OCI-LY1 (cell line): ENCODE measurements at regions not wholly inside any gene's neighbourhood (a gene's known extent, or its start where the extent isn't known, plus 50 kb on each side); places are given as distances from the start of the nearest gene placed in this dataset.

Experiments used
- H2AFZ ChIP-seq: fragments of 200-600 bp; sonication (generic), shearing (Covaris generic); 2 replicates; pipeline ENCODE4 v1.6.0; 2014; ENCODE audit warnings: antibody characterized with exemption, mild to moderate bottlenecking, low read length
- H3F3A ChIP-seq: fragments of 200-600 bp; sonication (generic), shearing (Covaris generic); 2 replicates; pipeline ENCODE4 v1.6.0; 2014; ENCODE audit warnings: mild to moderate bottlenecking, antibody characterized with exemption, low read length, moderate library complexity; ENCODE audit not compliant: insufficient read depth
- H3K27ac ChIP-seq: fragments of 200-600 bp; sonication (generic); 2 replicates; pipeline ENCODE4 v1.5.1; 2014; ENCODE audit warnings: low read length, mixed run types, mild to moderate bottlenecking, low read depth; ENCODE audit not compliant: poor library complexity, severe bottlenecking
- H3K27me3 ChIP-seq: fragments of 200-600 bp; sonication (generic); 2 replicates; pipeline ENCODE4 v1.6.0; 2014; ENCODE audit warnings: antibody characterized with exemption, mild to moderate bottlenecking, low read length, moderate library complexity; ENCODE audit not compliant: insufficient read depth
- H3K36me3 ChIP-seq: fragments of 200-600 bp; sonication (generic); 2 replicates; pipeline ENCODE4 v1.6.1; 2014; ENCODE audit warnings: mild to moderate bottlenecking, antibody characterized with exemption, low read length, moderate library complexity, mixed read lengths; ENCODE audit not compliant: insufficient read depth
- H3K4me1 ChIP-seq: fragments of 200-600 bp; sonication (generic); 2 replicates; pipeline ENCODE4 v1.5.1; 2014; ENCODE audit warnings: mild to moderate bottlenecking, low read length, moderate library complexity; ENCODE audit not compliant: insufficient read depth, severe bottlenecking
- H3K4me2 ChIP-seq: fragments of 200-600 bp; sonication (generic), shearing (Covaris generic); 2 replicates; pipeline ENCODE4 v1.6.1; 2014; ENCODE audit warnings: low read length
- H3K4me3 ChIP-seq: fragments of 200-600 bp; sonication (generic); 2 replicates; pipeline ENCODE4 v1.5.1; 2014; ENCODE audit warnings: low read length, low read depth, mild to moderate bottlenecking, mixed read lengths; ENCODE audit not compliant: poor library complexity, severe bottlenecking
- H3K79me2 ChIP-seq: fragments of 200-600 bp; shearing (Covaris generic); 2 replicates; pipeline ENCODE4 v1.6.1; 2016; ENCODE audit warnings: mixed run types, low read length, mixed read lengths; ENCODE audit not compliant: insufficient read depth
- H3K9ac ChIP-seq: fragments of 200-600 bp; sonication (generic), shearing (Covaris generic); 2 replicates; pipeline ENCODE4 v1.6.1; 2014; ENCODE audit warnings: mild to moderate bottlenecking, low read length, mixed read lengths
- H3K9me2 ChIP-seq: fragments of 200-600 bp; sonication (generic), shearing (Covaris generic); 2 replicates; pipeline ENCODE4 v1.6.1; 2014; ENCODE audit warnings: low read depth, mild to moderate bottlenecking, low read length, mixed read lengths
- H3K9me3 ChIP-seq: fragments of 200-600 bp; shearing (Covaris generic); 2 replicates; pipeline ENCODE4 v1.6.1; 2014; ENCODE audit warnings: low read length, mixed read lengths
- H4K20me1 ChIP-seq: fragments of 200-600 bp; sonication (generic), shearing (Covaris generic); 2 replicates; pipeline ENCODE4 v1.6.0; 2016; ENCODE audit warnings: mild to moderate bottlenecking, low read length; ENCODE audit not compliant: insufficient read depth
- EZH2 ChIP-seq: fragments of 200-600 bp; sonication (generic), shearing (Covaris generic); IDR thresholded peaks from 2 replicates; pipeline ENCODE4 v1.8.0; 2017; ENCODE audit warnings: borderline replicate concordance, mixed run types, mild to moderate bottlenecking, antibody characterized with exemption, low read length, moderate library complexity, mixed read lengths
- TF ChIP-seq, protein P1 (sequence below): fragments of 200-600 bp; sonication (generic), shearing (Covaris generic); IDR thresholded peaks from 2 replicates; pipeline ENCODE4 v1.5.1; 2017; ENCODE audit warnings: mild to moderate bottlenecking, antibody characterized with exemption, low read length, moderate library complexity, mixed read lengths

- no peaks in the 10 kb centered on the region for H3K36me3 ChIP-seq
- H2AFZ ChIP-seq: no peak overlapping the region
- TF ChIP-seq EZH2: no peak
- TF ChIP-seq, protein P1, sequence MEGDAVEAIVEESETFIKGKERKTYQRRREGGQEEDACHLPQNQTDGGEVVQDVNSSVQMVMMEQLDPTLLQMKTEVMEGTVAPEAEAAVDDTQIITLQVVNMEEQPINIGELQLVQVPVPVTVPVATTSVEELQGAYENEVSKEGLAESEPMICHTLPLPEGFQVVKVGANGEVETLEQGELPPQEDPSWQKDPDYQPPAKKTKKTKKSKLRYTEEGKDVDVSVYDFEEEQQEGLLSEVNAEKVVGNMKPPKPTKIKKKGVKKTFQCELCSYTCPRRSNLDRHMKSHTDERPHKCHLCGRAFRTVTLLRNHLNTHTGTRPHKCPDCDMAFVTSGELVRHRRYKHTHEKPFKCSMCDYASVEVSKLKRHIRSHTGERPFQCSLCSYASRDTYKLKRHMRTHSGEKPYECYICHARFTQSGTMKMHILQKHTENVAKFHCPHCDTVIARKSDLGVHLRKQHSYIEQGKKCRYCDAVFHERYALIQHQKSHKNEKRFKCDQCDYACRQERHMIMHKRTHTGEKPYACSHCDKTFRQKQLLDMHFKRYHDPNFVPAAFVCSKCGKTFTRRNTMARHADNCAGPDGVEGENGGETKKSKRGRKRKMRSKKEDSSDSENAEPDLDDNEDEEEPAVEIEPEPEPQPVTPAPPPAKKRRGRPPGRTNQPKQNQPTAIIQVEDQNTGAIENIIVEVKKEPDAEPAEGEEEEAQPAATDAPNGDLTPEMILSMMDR: no peak
- H3K27me3 ChIP-seq: peaks cover 6% of the 10 kb centered on the region; the same call in 1 of the 2 replicates
- H4K20me1 ChIP-seq: no peaks in the 10 kb centered on the region
- H3K4me1 ChIP-seq: no peaks in the 10 kb centered on the region
- H3K9me2 ChIP-seq: no peaks in the 10 kb centered on the region
- H3K9ac ChIP-seq: no peak overlapping the region
- H3K4me2 ChIP-seq: no peak overlapping the region
- no peaks in the 10 kb centered on the region for H3K79me2 ChIP-seq
- no peak overlapping the region for H3K4me3 ChIP-seq
- H3K9me3 ChIP-seq: no peaks in the 10 kb centered on the region
- H3F3A ChIP-seq: no peaks in the 10 kb centered on the region
- no peak overlapping the region for H3K27ac ChIP-seq
Measured at GRCh38 chr14:55973285-55973800, 144.9 kb upstream of the PELI2 start.

GRCh38 chr14:55973911-55974630 lies 144.1 kb upstream of the PELI2 start:
- Histone ChIP-seq H3K36me3 (no peaks in the 10 kb centered on the region), H3K79me2 (no peaks in the 10 kb centered on the region), H3K9me2 (no peaks in the 10 kb centered on the region), H3K9ac (no peak overlapping the region), H3K9me3 (no peaks in the 10 kb centered on the region), H3K27me3 (no peaks in the 10 kb centered on the region), H2AFZ (no peak overlapping the region), H3K4me2 (no peak overlapping the region), H3K4me3 (no peak overlapping the region), H3K4me1 (no peaks in the 10 kb centered on the region), H3F3A (no peaks in the 10 kb centered on the region), H4K20me1 (no peaks in the 10 kb centered on the region), H3K27ac (no peak overlapping the region)
- no peak for TF ChIP-seq EZH2
- TF ChIP-seq, protein P1: no peak

DNA sequence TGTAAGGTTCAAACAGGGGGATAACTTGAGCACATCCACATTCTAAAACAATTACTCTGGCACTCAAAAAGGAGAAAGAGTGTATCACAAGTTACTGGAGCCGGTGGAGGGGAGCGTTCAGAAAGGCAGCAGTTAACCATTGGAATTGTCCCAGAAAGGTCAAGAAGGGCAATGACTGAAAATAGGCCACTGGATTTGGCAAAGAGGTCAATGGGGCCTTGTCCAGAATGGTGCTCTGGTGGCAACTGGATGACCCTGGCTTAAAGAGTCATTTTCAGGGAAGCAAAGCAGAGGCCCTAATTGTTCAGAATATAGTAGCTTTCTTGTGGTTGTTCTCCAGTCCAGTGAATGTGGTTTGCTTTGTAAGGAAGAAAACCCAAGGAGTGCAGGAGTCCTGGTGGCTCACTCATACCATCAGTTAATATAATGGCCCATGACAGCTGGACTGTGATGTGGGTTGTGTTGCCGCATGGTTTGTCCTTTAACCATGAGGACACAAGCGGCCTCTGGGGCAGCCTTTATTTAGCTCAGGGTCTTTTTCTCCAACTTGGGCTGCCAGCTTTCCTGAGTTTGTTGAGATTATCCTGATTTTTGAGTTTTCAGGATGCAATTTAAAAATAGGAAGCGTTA lies 142.8 kb upstream of the PELI2 start:
- no peak overlapping the region for H3K4me3 ChIP-seq
- H3K9me2 ChIP-seq: no peaks in the 10 kb centered on the region
- no peak overlapping the region for H2AFZ ChIP-seq
- no peak overlapping the region for H3K9ac ChIP-seq
- no peak overlapping the region for H3K27ac ChIP-seq
- no peak overlapping the region for H3K4me2 ChIP-seq
- H3K4me1 ChIP-seq: no peaks in the 10 kb centered on the region
- no peaks in the 10 kb centered on the region for H3F3A ChIP-seq
- H3K79me2 ChIP-seq: no peaks in the 10 kb centered on the region
- no peaks in the 10 kb centered on the region for H3K9me3 ChIP-seq
- H4K20me1 ChIP-seq: no peaks in the 10 kb centered on the region
- no peaks in the 10 kb centered on the region for H3K27me3 ChIP-seq
- H3K36me3 ChIP-seq: no peaks in the 10 kb centered on the region
- TF ChIP-seq, protein P1: no peak
- no peak for TF ChIP-seq EZH2
